ENCODE measurements at regions not wholly inside any gene's neighbourhood (a gene's known extent, or its start where the extent isn't known, plus 50 kb on each side); places are given as distances from the start of the nearest gene placed in this dataset.

DNA sequence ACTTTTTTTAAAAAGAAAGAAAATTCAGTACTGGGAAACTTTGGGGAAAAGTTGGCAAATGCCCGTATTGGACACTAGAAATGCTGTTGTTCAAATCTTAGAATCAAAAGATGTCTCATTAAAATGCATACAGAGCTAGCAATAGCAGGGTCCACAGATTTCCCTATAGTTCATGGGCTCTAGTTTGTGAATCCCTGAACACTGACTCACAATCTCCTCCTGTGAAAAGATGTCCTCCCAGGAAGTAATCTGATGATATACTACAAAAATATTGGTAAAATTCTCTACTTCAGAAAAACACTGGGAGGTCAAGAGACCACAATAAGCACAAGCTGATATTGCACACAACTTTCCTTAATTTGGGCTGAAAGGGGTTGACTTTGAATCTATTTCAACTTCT is 568.4 kb upstream of the ZNF385D start:
- no peak overlapping the region for H3K4me3 ChIP-seq (ENCODE audit: low read depth, low read length)
- H3K36me3 ChIP-seq (ENCODE audit: control insufficient read depth, insufficient read depth, low read length), result no peaks in the 10 kb centered on the region
- H3K27me3 ChIP-seq (ENCODE audit: control insufficient read depth, insufficient read depth, low read length), result no peaks in the 10 kb centered on the region
- DNase-seq (ENCODE audit: low read depth), result no peak
- TF ChIP-seq, protein P1, sequence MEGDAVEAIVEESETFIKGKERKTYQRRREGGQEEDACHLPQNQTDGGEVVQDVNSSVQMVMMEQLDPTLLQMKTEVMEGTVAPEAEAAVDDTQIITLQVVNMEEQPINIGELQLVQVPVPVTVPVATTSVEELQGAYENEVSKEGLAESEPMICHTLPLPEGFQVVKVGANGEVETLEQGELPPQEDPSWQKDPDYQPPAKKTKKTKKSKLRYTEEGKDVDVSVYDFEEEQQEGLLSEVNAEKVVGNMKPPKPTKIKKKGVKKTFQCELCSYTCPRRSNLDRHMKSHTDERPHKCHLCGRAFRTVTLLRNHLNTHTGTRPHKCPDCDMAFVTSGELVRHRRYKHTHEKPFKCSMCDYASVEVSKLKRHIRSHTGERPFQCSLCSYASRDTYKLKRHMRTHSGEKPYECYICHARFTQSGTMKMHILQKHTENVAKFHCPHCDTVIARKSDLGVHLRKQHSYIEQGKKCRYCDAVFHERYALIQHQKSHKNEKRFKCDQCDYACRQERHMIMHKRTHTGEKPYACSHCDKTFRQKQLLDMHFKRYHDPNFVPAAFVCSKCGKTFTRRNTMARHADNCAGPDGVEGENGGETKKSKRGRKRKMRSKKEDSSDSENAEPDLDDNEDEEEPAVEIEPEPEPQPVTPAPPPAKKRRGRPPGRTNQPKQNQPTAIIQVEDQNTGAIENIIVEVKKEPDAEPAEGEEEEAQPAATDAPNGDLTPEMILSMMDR (IDR thresholded peaks at IDR 0.05; ENCODE audit: insufficient read depth, low read depth, low read length), result no peak
- ChIA-PET CTCF (no interaction called here), POLR2A (no interaction called here)

DNA sequence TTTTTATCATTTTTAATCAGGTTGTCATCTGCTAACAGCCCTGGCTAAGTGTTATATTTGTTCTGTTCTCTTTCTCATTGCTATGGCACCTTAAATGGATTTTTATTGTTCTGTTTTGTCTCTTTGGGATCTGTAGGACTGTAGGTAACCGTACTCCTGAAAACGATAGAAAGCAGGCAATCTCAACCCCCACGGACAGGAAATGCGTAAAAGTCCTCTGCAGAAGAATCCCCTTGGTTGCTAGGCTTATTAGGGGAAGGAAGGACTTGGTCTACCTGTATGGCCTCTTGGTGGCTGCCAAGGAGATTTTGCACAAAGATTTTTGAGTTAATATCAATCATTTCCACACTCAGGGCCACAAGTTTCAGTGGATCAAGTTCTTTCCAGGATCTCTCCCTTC is 571.9 kb upstream of the ZNF385D start:
- H3K4me3 ChIP-seq (ENCODE audit: low read depth, low read length), result no peak overlapping the region
- POLR2A ChIA-PET, result no interaction called here
- TF ChIP-seq, protein P1 (IDR thresholded peaks at IDR 0.05; ENCODE audit: insufficient read depth, low read depth, low read length), result no peak
- no peak for DNase-seq (ENCODE audit: low read depth)
- H3K36me3 ChIP-seq (ENCODE audit: control insufficient read depth, insufficient read depth, low read length), result no peaks in the 10 kb centered on the region
- H3K27me3 ChIP-seq (ENCODE audit: control insufficient read depth, insufficient read depth, low read length), result no peaks in the 10 kb centered on the region
- CTCF ChIA-PET, result no interaction called here

DNA sequence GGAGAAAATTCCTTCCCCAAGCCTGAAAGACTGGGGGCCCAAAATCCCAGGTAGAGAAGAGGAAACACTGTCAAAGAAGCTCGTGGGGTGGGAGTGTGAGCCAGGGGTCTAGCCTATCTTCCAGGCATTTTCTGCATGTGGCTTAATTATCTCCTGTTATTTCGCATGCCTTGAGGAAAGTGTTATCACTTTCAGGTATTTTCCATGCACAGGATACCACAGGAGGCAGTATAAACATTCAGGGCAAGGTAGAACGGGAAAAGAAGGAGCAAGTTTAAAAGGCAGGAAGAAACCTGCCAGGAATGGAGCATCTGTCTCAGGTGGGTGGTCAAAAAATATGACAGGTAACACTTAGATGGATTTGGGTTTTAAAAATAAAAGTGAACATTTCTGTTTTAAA is 575.3 kb upstream of the ZNF385D start:
- Histone ChIP-seq H3K4me3 (ENCODE audit: low read depth, low read length) (no peak overlapping the region), H3K27me3 (ENCODE audit: control insufficient read depth, insufficient read depth, low read length) (no peaks in the 10 kb centered on the region), H3K36me3 (ENCODE audit: control insufficient read depth, insufficient read depth, low read length) (no peaks in the 10 kb centered on the region)
- no peak for DNase-seq (ENCODE audit: low read depth)
- ChIA-PET CTCF (no interaction called here), POLR2A (no interaction called here)
- TF ChIP-seq, protein P1 (IDR thresholded peaks at IDR 0.05; ENCODE audit: insufficient read depth, low read depth, low read length), result no peak

DNA sequence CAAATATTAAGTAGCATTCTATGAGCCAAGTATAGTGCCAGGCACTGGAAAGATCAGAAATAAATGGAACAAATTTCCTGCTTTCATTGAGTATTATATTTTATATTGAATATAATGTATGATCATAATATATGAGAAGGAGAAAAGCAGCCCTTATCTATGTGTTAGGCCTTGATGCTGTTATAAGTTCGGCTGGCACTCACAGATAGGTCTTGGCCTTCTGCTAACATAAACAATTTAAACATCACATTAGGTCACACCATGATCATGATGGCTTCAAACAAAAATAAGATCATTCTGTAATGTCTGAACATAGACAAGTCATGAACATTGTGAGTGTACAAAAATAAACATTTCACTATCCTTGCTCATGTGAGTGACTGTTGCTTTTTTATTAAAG is 584.0 kb upstream of the ZNF385D start:
- CTCF ChIA-PET, result no interaction called here
- DNase-seq (ENCODE audit: low read depth), result no peak
- POLR2A ChIA-PET, result no interaction called here

DNA sequence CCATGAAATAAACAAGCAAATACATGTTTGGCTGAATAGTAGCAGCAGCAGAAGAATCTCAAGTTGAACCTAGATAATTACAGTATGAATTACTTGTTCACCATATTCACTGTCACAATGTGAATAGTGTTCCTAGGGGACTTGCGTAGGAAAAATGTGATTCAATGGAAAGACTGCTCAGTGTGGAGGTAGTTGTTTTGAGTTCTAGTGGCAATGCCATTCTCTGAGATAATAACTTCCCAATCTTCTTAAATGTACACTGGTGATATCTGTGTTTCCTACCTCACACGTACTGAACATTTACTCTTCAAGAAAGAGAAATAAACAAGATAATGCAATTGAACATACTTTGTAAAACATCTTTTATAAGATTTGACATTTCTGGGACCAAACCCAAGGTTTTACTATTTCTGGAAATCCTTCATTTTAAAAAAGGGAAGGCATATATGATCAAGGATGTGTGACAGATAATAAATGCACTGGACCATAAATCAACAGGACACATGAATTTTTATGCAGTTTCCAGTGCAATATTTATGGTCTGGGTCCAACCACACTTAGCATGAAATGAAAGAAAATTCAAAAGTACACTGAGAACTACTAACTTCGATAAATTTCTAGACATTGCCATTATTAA is 598.3 kb upstream of the ZNF385D start:
- no peaks in the 10 kb centered on the region for H3K27me3 ChIP-seq (ENCODE audit: control insufficient read depth, insufficient read depth, low read length)
- POLR2A ChIA-PET, result no interaction called here

More for the DNA sequence above, 584.0 kb upstream of the ZNF385D start:
- Histone ChIP-seq H3K27me3 (ENCODE audit: control insufficient read depth, insufficient read depth, low read length) (no peaks in the 10 kb centered on the region), H3K36me3 (ENCODE audit: control insufficient read depth, insufficient read depth, low read length) (no peaks in the 10 kb centered on the region), H3K4me3 (ENCODE audit: low read depth, low read length) (no peak overlapping the region)
- TF ChIP-seq, protein P1 (IDR thresholded peaks at IDR 0.05; ENCODE audit: insufficient read depth, low read depth, low read length), result no peak

More for the DNA sequence above, 598.3 kb upstream of the ZNF385D start:
- Histone ChIP-seq H3K36me3 (ENCODE audit: control insufficient read depth, insufficient read depth, low read length) (no peaks in the 10 kb centered on the region), H3K4me3 (ENCODE audit: low read depth, low read length) (no peak overlapping the region)
- DNase-seq (ENCODE audit: low read depth), result no peak
- CTCF ChIA-PET, result no interaction called here
- TF ChIP-seq, protein P1 (IDR thresholded peaks at IDR 0.05; ENCODE audit: insufficient read depth, low read depth, low read length), result no peak

Measured in BJ (cell line).